HCT116 (cell line): ENCODE measurements at regions not wholly inside any gene's neighbourhood (a gene's known extent, or its start where the extent isn't known, plus 50 kb on each side); places are given as distances from the start of the nearest gene placed in this dataset.
"Not testable (repeated sequence)": the region's sequence is repeated elsewhere in the genome, so short reads cannot be mapped to it uniquely, and the experiment has no call there.

Source experiments
- ATAC-seq: fragments of 200-7000 bp; cut with Tn5 transposase; 2 replicates; pipeline ENCODE4 v1.9.1; 2020; ENCODE audit warnings: mild to moderate bottlenecking, moderate library complexity
- BruUV-seq: library from RNA; stranded (reverse); fragments of 400-500 nt; replicated peaks from 2 replicates; lab custom pipeline; 2021; lab: Mats Ljungman, UMichigan
- CTCF ChIA-PET: fragments of 300-600 bp; sonication (Branson Sonifier 250); formaldehyde crosslinking; loops from one replicate; lab custom pipeline; 2021; ENCODE audit warnings: antibody characterized with exemption; lab: Charles Lee
- POLR2A ChIA-PET: fragments of 300-600, 350-600 bp; sonication (Branson Sonifier 250); formaldehyde crosslinking; loops from one replicate; lab custom pipeline; 2021; ENCODE audit warnings: antibody characterized with exemption; lab: Charles Lee
- RAD21 ChIA-PET, 2 experiments: fragments of 300-600 bp; sonication (Branson Sonifier 250); formaldehyde crosslinking; loops; one replicate each; lab custom pipeline; 2023; ENCODE audit warnings: low total read pairs in 2 of 2; ENCODE audit not compliant: uncharacterized antibody in 2 of 2, unreplicated experiment in 2 of 2, low non-redundant PET in 1 of 2; lab: Charles Lee
- DNase-seq: peaks from one replicate; pipeline ENCODE4 v3.0.0-alpha.2; 2010; ENCODE audit warnings: low read depth, low spot score
- H2AFZ ChIP-seq: fragments of 200-600 bp; shearing (Covaris generic), sonication (generic); 2 replicates; pipeline ENCODE4 v1.6.1; 2017; ENCODE audit warnings: low read depth, mixed run types, mixed read lengths, antibody characterized with exemption, low read length; ENCODE audit not compliant: poor library complexity, severe bottlenecking
- H3K27ac ChIP-seq: 2 replicates; pipeline ENCODE4 v1.5.1; 2012; ENCODE audit warnings: low read depth, low read length
- H3K27me3 ChIP-seq: fragments of 200-600 bp; sonication (generic); 2 replicates; pipeline ENCODE4 v1.6.1; 2016; ENCODE audit warnings: mixed run types, low read length, mixed read lengths; ENCODE audit not compliant: insufficient read depth
- H3K36me3 ChIP-seq, 2 experiments: fragments of 200-500 bp in 1 of 2; fragments of 200-600 bp in 1 of 2; sonication (Bioruptor generic) in 1 of 2; sonication (generic) in 1 of 2; 2 replicates each; pipeline versions ENCODE4 v1.5.1 to v1.6.1; 2014 to 2016; ENCODE audit warnings: low read length in 2 of 2, inconsistent platforms in 1 of 2, mixed read lengths in 1 of 2, mixed run types in 1 of 2; ENCODE audit not compliant: insufficient read depth in 2 of 2, control insufficient read depth in 1 of 2
- H3K4me1 ChIP-seq, 2 experiments: fragments of 200-600 bp in 1 of 2; sonication (generic) in 1 of 2; 2 replicates each; pipeline versions ENCODE4 v1.5.1 to v1.6.1; 2012 to 2017; ENCODE audit warnings: low read length in 2 of 2, inconsistent platforms in 1 of 2, mild to moderate bottlenecking in 1 of 2, mixed read lengths in 1 of 2, mixed run types in 1 of 2, moderate library complexity in 1 of 2; ENCODE audit not compliant: insufficient read depth in 2 of 2, control insufficient read depth in 1 of 2
- H3K4me2 ChIP-seq: fragments of 200-600 bp; sonication (generic); 2 replicates; pipeline ENCODE4 v1.6.1; 2017; ENCODE audit warnings: mixed run types, low read length, mixed read lengths
- H3K4me3 ChIP-seq, 2 experiments: fragments of 200-600 bp in 1 of 2; sonication (generic) in 1 of 2; replicated peaks in 1 of 2; 2 replicates each; pipeline ENCODE4 v1.5.1; 2011 to 2016; ENCODE audit warnings: low read length in 2 of 2, control low read depth in 1 of 2, low read depth in 1 of 2, mild to moderate bottlenecking in 1 of 2, mixed read lengths in 1 of 2, mixed run types in 1 of 2
- H3K79me2 ChIP-seq: fragments of 200-600 bp; sonication (generic); 2 replicates; pipeline ENCODE4 v1.6.1; 2017; ENCODE audit warnings: mild to moderate bottlenecking, mixed run types, low read length, moderate library complexity, mixed read lengths; ENCODE audit not compliant: insufficient read depth
- H3K9ac ChIP-seq: fragments of 200-600 bp; sonication (generic); 2 replicates; pipeline ENCODE4 v1.6.1; 2016; ENCODE audit warnings: low read length, mixed read lengths
- H3K9me2 ChIP-seq: fragments of 200-600 bp; sonication (generic), shearing (Covaris generic); 2 replicates; pipeline ENCODE4 v1.6.1; 2017; ENCODE audit warnings: mixed run types, mild to moderate bottlenecking, moderate library complexity; ENCODE audit not compliant: insufficient read depth
- H3K9me3 ChIP-seq, 2 experiments: fragments of 200-500 bp in 1 of 2; fragments of 200-600 bp in 1 of 2; sonication (Bioruptor generic) in 1 of 2; sonication (generic) in 1 of 2; 2 replicates each; pipeline ENCODE4 v1.6.1; 2014 to 2017; ENCODE audit warnings: low read length in 2 of 2, mixed read lengths in 2 of 2, inconsistent platforms in 1 of 2, low read depth in 1 of 2, mild to moderate bottlenecking in 1 of 2, mixed run types in 1 of 2, moderate library complexity in 1 of 2; ENCODE audit not compliant: control insufficient read depth in 1 of 2, insufficient read depth in 1 of 2
- H4K20me1 ChIP-seq: fragments of 200-600 bp; sonication (generic), shearing (Covaris generic); 2 replicates; pipeline ENCODE4 v1.6.1; 2017; ENCODE audit warnings: mixed run types, mild to moderate bottlenecking, moderate library complexity; ENCODE audit not compliant: insufficient read depth
- CBX3 ChIP-seq: IDR thresholded peaks from 2 replicates; pipeline ENCODE4 v1.6.1; 2012; ENCODE audit warnings: low read depth
- CEBPB ChIP-seq: IDR thresholded peaks from 2 replicates; pipeline ENCODE4 v1.6.1; 2012; ENCODE audit warnings: low read depth
- ELF1 ChIP-seq: IDR thresholded peaks from 2 replicates; pipeline ENCODE4 v1.6.1; 2012; ENCODE audit warnings: low read depth, borderline replicate concordance
- JUND ChIP-seq: IDR thresholded peaks from 2 replicates; pipeline ENCODE4 v1.6.1; 2012
- POLR2A ChIP-seq: IDR thresholded peaks from 2 replicates; pipeline ENCODE4 v1.7.0; 2011; ENCODE audit warnings: borderline replicate concordance; ENCODE audit not compliant: insufficient read depth, insufficient read length; ENCODE audit errors: extremely low read depth
- POLR2AphosphoS5 ChIP-seq: IDR thresholded peaks from 2 replicates; pipeline ENCODE4 v1.6.1; 2011; ENCODE audit warnings: mild to moderate bottlenecking, low read depth, low read length, moderate library complexity
- SIN3A ChIP-seq: IDR thresholded peaks from 2 replicates; pipeline ENCODE4 v1.6.1; 2012; ENCODE audit warnings: low read depth
- SP1 ChIP-seq: IDR thresholded peaks from 2 replicates; pipeline ENCODE4 v1.6.1; 2012; ENCODE audit warnings: low read depth
- SRF ChIP-seq: IDR thresholded peaks from 2 replicates; pipeline ENCODE4 v1.6.1; 2012; ENCODE audit warnings: low read depth
- YY1 ChIP-seq: IDR thresholded peaks from 2 replicates; pipeline ENCODE4 v1.6.1; 2011; ENCODE audit warnings: low read length, low read depth, moderate library complexity, mild to moderate bottlenecking; ENCODE audit not compliant: insufficient replicate concordance; ENCODE audit errors: extremely low read depth
- ZFX ChIP-seq: fragments of 450-650 bp; IDR thresholded peaks from 2 replicates; pipeline ENCODE4 v1.6.1; 2017
- ZNF274 ChIP-seq: fragments of 200-500 bp; sonication (Bioruptor generic); IDR thresholded peaks from 2 replicates; pipeline ENCODE4 v1.6.1; 2014; ENCODE audit warnings: mild to moderate bottlenecking, low read depth, low read length, inconsistent platforms
- intact Hi-C: fragments of 100-400 bp; cut with micrococcal nuclease; formaldehyde crosslinking; loops from 2 replicates; pipeline ENCODE4 v1.10.0; 2022
- TF ChIP-seq, protein P1 (sequence below): IDR thresholded peaks from 2 replicates; pipeline ENCODE4 v1.6.1; 2011; ENCODE audit warnings: mild to moderate bottlenecking, low read length, moderate library complexity; ENCODE audit not compliant: insufficient replicate concordance; ENCODE audit errors: extremely low read depth
- TF ChIP-seq, protein P2 (sequence below): IDR thresholded peaks from 2 replicates; pipeline ENCODE4 v1.6.1; 2012

DNA sequence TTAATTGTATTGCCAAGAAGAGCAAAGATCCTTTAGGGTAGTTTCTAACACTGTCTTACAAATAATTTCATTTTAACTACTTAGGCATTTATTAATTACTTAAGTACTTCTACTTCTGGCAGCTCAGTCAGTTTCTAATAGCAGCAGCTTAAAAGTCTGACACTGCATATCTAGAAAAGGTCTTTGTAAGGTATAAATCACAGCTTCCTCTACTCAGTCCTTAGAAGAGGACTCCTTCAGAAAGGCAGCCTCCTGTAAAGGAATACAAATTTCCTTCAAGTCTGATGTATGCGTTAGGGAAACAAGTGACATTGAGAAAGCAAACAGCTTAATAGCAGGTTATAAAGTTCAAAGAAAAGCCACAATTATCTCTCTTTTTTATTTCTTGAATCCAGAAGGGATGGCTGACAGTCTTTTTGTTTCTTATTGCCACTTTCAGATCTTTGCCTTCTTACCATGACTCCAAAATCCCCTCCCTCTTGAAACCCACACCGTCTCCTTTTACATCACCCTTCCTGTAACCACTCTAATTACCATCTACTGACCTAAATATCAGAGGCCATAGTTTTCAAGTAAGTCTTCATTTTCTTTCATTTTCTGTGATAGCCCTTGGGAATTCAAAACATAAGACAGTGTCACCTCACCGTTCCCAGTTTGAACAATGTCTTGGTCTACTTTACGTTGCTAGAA lies 109.5 kb downstream of the CGGBP1 start:
- H3K9me2 ChIP-seq, result no peaks in the 10 kb centered on the region
- no peaks in the 10 kb centered on the region for H3K27me3 ChIP-seq
- no peaks in the 10 kb centered on the region for H3K9me3 ChIP-seq
- CTCF ChIA-PET, result no interaction called here
- no TSS peak for BruUV-seq
- H3K4me2 ChIP-seq, result no peak overlapping the region
- no peaks in the 10 kb centered on the region for H4K20me1 ChIP-seq
- H3K79me2 ChIP-seq, result no peaks in the 10 kb centered on the region
- POLR2A ChIA-PET, result no interaction called here
- H3K27ac ChIP-seq, result no peak overlapping the region
- DNase-seq (no peak), ATAC-seq (no peak)
- RAD21 ChIA-PET, result no interaction called here
- no peaks in the 10 kb centered on the region for H3K36me3 ChIP-seq
- H3K4me3 ChIP-seq, result no peak overlapping the region
- H3K9ac ChIP-seq, result no peak overlapping the region
- intact Hi-C loops, result no loop called here
- H2AFZ ChIP-seq, result no peak overlapping the region
- TF ChIP-seq, protein P1, sequence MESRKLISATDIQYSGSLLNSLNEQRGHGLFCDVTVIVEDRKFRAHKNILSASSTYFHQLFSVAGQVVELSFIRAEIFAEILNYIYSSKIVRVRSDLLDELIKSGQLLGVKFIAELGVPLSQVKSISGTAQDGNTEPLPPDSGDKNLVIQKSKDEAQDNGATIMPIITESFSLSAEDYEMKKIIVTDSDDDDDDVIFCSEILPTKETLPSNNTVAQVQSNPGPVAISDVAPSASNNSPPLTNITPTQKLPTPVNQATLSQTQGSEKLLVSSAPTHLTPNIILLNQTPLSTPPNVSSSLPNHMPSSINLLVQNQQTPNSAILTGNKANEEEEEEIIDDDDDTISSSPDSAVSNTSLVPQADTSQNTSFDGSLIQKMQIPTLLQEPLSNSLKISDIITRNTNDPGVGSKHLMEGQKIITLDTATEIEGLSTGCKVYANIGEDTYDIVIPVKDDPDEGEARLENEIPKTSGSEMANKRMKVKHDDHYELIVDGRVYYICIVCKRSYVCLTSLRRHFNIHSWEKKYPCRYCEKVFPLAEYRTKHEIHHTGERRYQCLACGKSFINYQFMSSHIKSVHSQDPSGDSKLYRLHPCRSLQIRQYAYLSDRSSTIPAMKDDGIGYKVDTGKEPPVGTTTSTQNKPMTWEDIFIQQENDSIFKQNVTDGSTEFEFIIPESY, result no peak
- no peak for TF ChIP-seq ELF1
- TF ChIP-seq SIN3A, result no peak
- TF ChIP-seq CEBPB, result no peak
- TF ChIP-seq, protein P2, sequence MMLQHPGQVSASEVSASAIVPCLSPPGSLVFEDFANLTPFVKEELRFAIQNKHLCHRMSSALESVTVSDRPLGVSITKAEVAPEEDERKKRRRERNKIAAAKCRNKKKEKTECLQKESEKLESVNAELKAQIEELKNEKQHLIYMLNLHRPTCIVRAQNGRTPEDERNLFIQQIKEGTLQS, result no peak
- TF ChIP-seq POLR2AphosphoS5, result no peak
- TF ChIP-seq ZFX, result no peak
- TF ChIP-seq YY1, result no peak
- no peak for TF ChIP-seq SP1
- no peak for TF ChIP-seq JUND
- TF ChIP-seq POLR2A, result no peak
- no peak for TF ChIP-seq SRF
- TF ChIP-seq ZNF274, result no peak
- no peak for TF ChIP-seq CBX3
- no peaks in the 10 kb centered on the region for H3K4me1 ChIP-seq

DNA sequence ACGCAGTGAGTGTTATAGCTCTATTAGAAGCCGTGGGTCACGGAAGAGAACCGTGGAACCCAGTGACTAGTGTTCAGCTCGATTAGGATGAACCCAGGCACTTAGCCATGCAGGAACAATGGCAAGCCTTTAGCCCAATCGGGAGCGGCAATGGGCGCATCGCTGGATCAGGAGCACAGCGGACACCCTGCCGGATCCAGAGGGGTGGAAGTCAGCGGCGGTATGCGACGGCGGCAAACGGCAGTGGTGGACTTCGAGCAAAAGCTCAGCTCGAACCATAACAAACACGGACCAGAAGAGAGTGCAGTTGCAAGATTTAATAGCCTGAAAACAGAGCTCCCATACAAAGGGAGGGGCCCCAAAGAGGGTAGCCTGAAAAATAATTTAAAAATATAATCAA lies 112.8 kb downstream of the CGGBP1 start:
- H3K27me3 ChIP-seq, H3K4me1 ChIP-seq, H3K9me3 ChIP-seq, H4K20me1 ChIP-seq, H3K9me2 ChIP-seq, H3K27ac ChIP-seq, H3K4me2 ChIP-seq, intact Hi-C loops, RAD21 ChIA-PET, CTCF ChIA-PET, H3K79me2 ChIP-seq, ATAC-seq, H3K36me3 ChIP-seq, H3K9ac ChIP-seq, H2AFZ ChIP-seq, POLR2A ChIA-PET, H3K4me3 ChIP-seq, BruUV-seq, DNase-seq: not testable (repeated sequence)

DNA sequence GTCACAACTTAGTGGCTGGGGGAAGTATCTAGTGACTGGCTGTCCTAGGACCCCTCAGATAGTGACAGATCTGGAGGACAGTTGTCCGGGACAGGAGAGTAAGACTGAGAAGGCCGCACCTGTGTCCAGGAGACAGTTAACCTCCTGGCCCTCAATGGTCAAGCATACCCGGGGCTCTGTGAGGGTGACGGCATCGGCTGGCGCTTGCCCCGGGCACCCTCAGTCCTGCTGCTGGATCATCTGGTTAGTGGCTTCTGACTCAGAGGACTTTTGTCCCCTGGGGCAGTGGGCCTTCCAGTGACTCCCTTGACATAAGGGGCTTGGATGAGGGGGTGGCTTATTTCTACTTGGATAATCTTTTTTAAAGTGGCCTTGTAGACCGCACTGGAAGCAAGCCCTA lies 116.5 kb downstream of the CGGBP1 start:
- H3K4me3 ChIP-seq, RAD21 ChIA-PET, H3K27ac ChIP-seq, H3K9ac ChIP-seq, H2AFZ ChIP-seq, POLR2A ChIA-PET, H3K27me3 ChIP-seq, H4K20me1 ChIP-seq, H3K4me2 ChIP-seq, H3K9me3 ChIP-seq, H3K79me2 ChIP-seq, BruUV-seq, CTCF ChIA-PET, H3K9me2 ChIP-seq, H3K36me3 ChIP-seq, H3K4me1 ChIP-seq, intact Hi-C loops, ATAC-seq, DNase-seq: not testable (repeated sequence)
